Activated naive CD4-positive, alpha-beta T cell treated with anti-CD3 and anti-CD28 coated beads, Interleukin-2, amount 50 U/mL, for 72 hours (primary cell): ENCODE measurements at regions not wholly inside any gene's neighbourhood (a gene's known extent, or its start where the extent isn't known, plus 50 kb on each side); places are given as distances from the start of the nearest gene placed in this dataset.
A peak's percentile ranks its signal among the peaks of the same experiment; 100 is the strongest.

Experiments
- ATAC-seq, 2 donors: fragments of 150-1000 bp; cut with Tn5 transposase; 2 replicates each; pipeline ENCODE4 v1.10.0; 2021; ENCODE audit warnings: mild to moderate bottlenecking in 2 of 2, moderate library complexity in 2 of 2
- DNase-seq, 2 donors: peaks; one replicate each; pipeline ENCODE4 v3.0.0; 2021 to 2022; ENCODE audit warnings: low spot score in 2 of 2
- H3K27ac Mint-ChIP-seq, 2 donors: one replicate each; pipeline ENCODE4 v1.8.0; 2022; ENCODE audit warnings: mild to moderate bottlenecking in 2 of 2, mixed read lengths in 2 of 2
- H3K36me3 Mint-ChIP-seq, 2 donors: one replicate each; pipeline ENCODE4 v1.8.0; 2022; ENCODE audit warnings: mixed read lengths in 2 of 2
- H3K9me3 Mint-ChIP-seq, 2 donors: one replicate each; pipeline ENCODE4 v1.8.0; 2022; ENCODE audit warnings: mixed read lengths in 2 of 2

GRCh38 chr21:26368591-26369320, 198.2 kb upstream of the APP start:
- H3K27ac Mint-ChIP-seq: no peak overlapping the region
- DNase-seq: no peak
- H3K9me3 Mint-ChIP-seq: no peaks in the 10 kb centered on the region
- no peak for ATAC-seq
- H3K36me3 Mint-ChIP-seq: no peaks in the 10 kb centered on the region

GRCh38 chr21:26366781-26367180, 196.2 kb upstream of the APP start:
- no peaks in the 10 kb centered on the region for H3K36me3 Mint-ChIP-seq
- H3K27ac Mint-ChIP-seq: no peak overlapping the region
- no peaks in the 10 kb centered on the region for H3K9me3 Mint-ChIP-seq
- DNase-seq (no peak), ATAC-seq (no peak)

- DNase-seq (no peak), ATAC-seq (no peak)
- Mint-ChIP-seq H3K9me3 (no peaks in the 10 kb centered on the region), H3K27ac (no peak overlapping the region), H3K36me3 (no peaks in the 10 kb centered on the region)
These were observed 195.3 kb upstream of the APP start for GRCh38 chr21:26365849-26366248.

DNA sequence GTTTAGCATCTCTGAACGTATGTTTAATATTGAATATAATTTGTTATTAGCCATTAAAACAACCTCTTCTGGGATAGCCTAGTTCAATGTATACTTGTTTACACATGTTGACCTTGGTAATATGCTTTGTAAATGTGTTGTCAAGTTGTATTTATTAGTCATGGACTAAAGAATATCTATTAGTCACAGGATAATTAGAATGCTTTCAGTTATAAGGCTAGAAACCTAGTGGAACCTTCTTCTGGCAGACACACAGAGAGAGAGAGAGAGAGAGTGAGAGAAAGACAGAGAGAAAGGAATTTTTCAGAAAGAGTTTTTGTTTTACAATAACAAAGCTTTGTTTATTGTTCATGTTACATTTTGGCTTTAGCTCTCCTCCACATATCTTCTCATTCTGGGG, 181.1 kb upstream of the APP start:
- no peak for DNase-seq
- Mint-ChIP-seq H3K9me3 (peaks cover 0 to 8% of the 10 kb centered on the region in 2 donors), H3K27ac (no peak overlapping the region), H3K36me3 (no peaks in the 10 kb centered on the region)
- no peak for ATAC-seq

DNA sequence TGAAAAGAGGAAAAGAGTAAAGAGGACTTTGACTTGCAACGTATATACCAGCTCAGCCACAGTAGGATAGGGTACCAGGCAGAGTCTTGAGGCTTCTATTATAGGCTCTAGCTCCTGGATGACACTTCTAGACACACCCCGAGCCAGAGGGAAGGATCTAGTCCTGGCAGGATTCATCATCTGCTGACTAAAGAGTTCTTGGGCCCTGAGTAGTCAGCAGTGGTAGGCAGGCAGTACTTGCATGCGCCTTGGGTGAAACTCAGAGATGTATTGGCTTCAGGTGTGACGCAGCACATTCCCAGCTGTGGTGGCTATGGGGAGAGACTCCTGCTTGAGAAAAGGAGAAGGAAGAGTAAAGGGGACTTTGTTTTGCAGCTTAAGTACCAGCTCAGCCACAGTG, 162.3 kb upstream of the APP start:
- Mint-ChIP-seq H3K9me3 (no peaks in the 10 kb centered on the region), H3K27ac (no peak overlapping the region), H3K36me3 (no peaks in the 10 kb centered on the region)
- DNase-seq (no peak), ATAC-seq (no peak)

- H3K36me3 Mint-ChIP-seq: no peaks in the 10 kb centered on the region
- H3K27ac Mint-ChIP-seq: no peak overlapping the region
- DNase-seq (no peak), ATAC-seq (no peak)
- H3K9me3 Mint-ChIP-seq: no peaks in the 10 kb centered on the region
These were observed 160.8 kb upstream of the APP start for GRCh38 chr21:26331205-26331980.

- H3K36me3 Mint-ChIP-seq: no peaks in the 10 kb centered on the region
- H3K27ac Mint-ChIP-seq: no peak overlapping the region
- ATAC-seq: no peak
- peaks cover 0 to 4% of the 10 kb centered on the region in 2 donors for H3K9me3 Mint-ChIP-seq
- no peak for DNase-seq
These were observed 150.0 kb upstream of the APP start for GRCh38 chr21:26320596-26320995.

GRCh38 chr21:26307640-26308039, 137.1 kb upstream of the APP start:
- no peak for DNase-seq
- Mint-ChIP-seq H3K9me3 (peaks cover 8 to 11% of the 10 kb centered on the region in 2 donors), H3K36me3 (peaks cover 0 to 4% of the 10 kb centered on the region in 2 donors), H3K27ac (no peak overlapping the region)
- ATAC-seq: peak in 1 of 2 donors; percentile 52

DNA sequence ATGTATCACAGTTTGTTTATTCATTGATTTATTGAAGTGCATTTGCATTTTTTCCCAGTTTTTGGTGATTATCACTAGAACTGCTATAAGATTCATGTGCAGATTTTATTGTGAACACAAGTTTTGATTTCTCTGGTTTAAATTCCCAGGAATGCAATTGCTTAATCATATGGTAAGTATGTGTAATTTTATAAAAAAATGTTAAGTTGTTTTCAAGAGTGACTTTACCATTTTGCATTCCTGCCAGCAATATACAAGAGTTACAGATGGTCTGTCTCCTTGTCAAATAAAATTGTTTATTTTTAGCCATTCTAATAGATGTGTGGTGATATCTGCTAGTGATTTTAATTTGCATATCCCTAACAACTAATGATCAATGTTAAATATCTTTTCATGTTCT, 127.3 kb upstream of the APP start:
- Mint-ChIP-seq H3K36me3 (peaks cover 0 to 6% of the 10 kb centered on the region in 2 donors), H3K27ac (no peak overlapping the region), H3K9me3 (peaks cover 7% of the 10 kb centered on the region in 2 donors)
- ATAC-seq (no peak), DNase-seq (no peak)

DNA sequence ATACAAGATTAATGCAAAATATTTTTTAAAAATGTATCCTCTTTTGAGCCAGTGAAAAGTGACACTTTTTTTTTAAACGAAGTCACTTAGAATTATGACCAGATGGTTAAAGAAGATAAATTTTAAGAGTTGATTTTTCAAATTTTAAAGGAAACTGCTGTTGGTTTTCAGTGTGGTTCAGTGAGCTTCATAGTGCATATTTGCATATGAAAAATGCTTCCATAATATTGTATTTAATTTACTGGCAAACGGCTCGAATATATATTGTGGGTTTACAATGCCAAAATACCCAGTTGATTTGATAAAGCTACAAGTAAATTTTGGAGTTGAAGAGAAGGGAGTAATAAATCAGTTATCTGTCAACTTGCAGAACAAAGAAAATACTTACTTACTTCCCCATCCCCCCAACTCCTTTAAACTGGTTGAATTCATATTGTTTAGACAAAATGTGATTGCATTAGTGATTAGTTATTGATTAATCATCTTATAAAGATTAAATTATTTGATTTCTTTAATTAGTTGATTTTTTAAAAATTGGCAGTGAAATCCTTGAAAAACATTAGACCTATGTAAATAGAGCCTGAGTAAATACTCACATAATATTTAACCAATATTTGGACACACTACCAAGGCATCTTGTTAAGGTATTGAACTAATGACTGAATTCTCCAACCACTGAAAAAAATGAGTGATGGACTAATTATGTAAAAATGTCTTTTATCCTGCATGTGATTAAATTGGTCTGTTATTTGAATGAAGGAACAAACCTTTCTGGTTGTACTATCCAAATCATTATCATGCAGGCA, 122.8 kb upstream of the APP start:
- H3K27ac Mint-ChIP-seq: no peak overlapping the region

DNA sequence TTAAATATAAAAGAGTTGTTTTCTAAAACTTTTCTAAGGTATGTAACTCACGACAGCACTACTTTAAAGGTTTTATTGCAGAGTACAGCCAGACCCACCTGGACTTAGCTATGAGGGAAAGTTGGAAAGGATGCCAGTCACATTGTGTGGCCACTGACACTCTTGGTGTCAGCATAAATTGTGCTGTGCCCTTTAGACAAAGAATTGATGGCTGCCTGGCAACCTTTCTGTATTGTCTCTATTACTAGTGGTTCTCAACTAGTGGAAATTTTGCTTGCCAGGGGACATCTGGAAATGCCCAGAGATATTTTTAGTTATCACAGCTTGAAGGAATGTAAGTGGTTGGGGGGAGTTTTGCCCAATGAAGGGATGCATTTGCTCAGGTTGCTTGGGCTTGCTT, 117.5 kb upstream of the APP start:
- no peak for DNase-seq
- no peaks in the 10 kb centered on the region for H3K36me3 Mint-ChIP-seq
- no peak for ATAC-seq
- H3K9me3 Mint-ChIP-seq: no peaks in the 10 kb centered on the region
- no peak overlapping the region for H3K27ac Mint-ChIP-seq

More for the DNA sequence above, 122.8 kb upstream of the APP start:
- DNase-seq: no peak
- peaks cover 0 to 6% of the 10 kb centered on the region in 2 donors for H3K36me3 Mint-ChIP-seq
- H3K9me3 Mint-ChIP-seq: peaks cover 7% of the 10 kb centered on the region in 2 donors
- no peak for ATAC-seq

DNA sequence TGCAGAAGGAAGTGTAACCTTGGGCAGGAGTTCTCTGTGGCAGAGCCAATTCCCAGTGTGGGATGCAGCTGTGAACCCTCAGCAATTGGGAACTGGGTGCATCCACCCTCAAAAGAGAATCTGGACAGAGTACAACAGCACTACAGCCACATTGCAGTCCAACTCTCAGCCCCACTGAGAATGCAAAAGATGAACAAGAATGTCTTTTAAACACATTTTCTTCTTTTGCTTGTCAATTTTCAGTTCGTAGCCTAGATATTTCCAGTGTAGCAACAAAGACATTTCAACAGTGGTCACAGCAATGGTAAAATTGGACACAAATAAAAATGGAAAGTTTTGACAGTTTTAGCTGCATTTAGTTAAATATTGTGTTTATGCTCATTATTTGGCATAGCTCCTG, 114.0 kb upstream of the APP start:
- DNase-seq (no peak), ATAC-seq (no peak)
- Mint-ChIP-seq H3K9me3 (no peaks in the 10 kb centered on the region), H3K36me3 (no peaks in the 10 kb centered on the region), H3K27ac (no peak overlapping the region)

- H3K36me3 Mint-ChIP-seq: no peaks in the 10 kb centered on the region
- no peak overlapping the region for H3K27ac Mint-ChIP-seq
- no peaks in the 10 kb centered on the region for H3K9me3 Mint-ChIP-seq
These were observed 111.5 kb upstream of the APP start for GRCh38 chr21:26282058-26282457.

GRCh38 chr21:26281506-26281905, 110.9 kb upstream of the APP start:
- DNase-seq (no peak), ATAC-seq (no peak)
- Mint-ChIP-seq H3K27ac (no peak overlapping the region), H3K36me3 (no peaks in the 10 kb centered on the region), H3K9me3 (no peaks in the 10 kb centered on the region)

More at GRCh38 chr21:26282058-26282457, 111.5 kb upstream of the APP start:
- DNase-seq (no peak), ATAC-seq (no peak)

GRCh38 chr21:26280775-26281174, 110.2 kb upstream of the APP start:
- Mint-ChIP-seq H3K36me3 (no peaks in the 10 kb centered on the region), H3K9me3 (peaks cover 0 to 3% of the 10 kb centered on the region in 2 donors), H3K27ac (no peak overlapping the region)
- DNase-seq (no peak), ATAC-seq (no peak)

- Mint-ChIP-seq H3K27ac (no peak overlapping the region), H3K9me3 (peaks cover 0 to 9% of the 10 kb centered on the region in 2 donors), H3K36me3 (no peaks in the 10 kb centered on the region)
- ATAC-seq (no peak), DNase-seq (no peak)
These were observed 109.6 kb upstream of the APP start for GRCh38 chr21:26280148-26280547.

GRCh38 chr21:26275801-26276200, 105.2 kb upstream of the APP start:
- Mint-ChIP-seq H3K36me3 (peaks cover 11 to 36% of the 10 kb centered on the region in 2 donors), H3K9me3 (peaks cover 18 to 43% of the 10 kb centered on the region in 2 donors), H3K27ac (no peak overlapping the region)
- no peak for ATAC-seq
- DNase-seq: no peak
